C1 segment of cervical spinal cord (tissue), 14 donors: ENCODE measurements at regions not wholly inside any gene's neighbourhood (a gene's known extent, or its start where the extent isn't known, plus 50 kb on each side); places are given as distances from the start of the nearest gene placed in this dataset.
"Not testable (repeated sequence)": the region's sequence is repeated elsewhere in the genome, so short reads cannot be mapped to it uniquely, and the experiment has no call there.

Source experiments
- DNase-seq, 14 donors: peaks; one replicate each; lab custom pipeline; 2025; lab: John Stamatoyannopoulos, UW

- peak in 1 of 14 donors; percentile 6 for DNase-seq
Observed at GRCh38 chr14:23831596-23831995, 122.0 kb upstream of the DHRS4 start.

- no peak for DNase-seq
Observed at GRCh38 chr14:23861666-23862065, 91.9 kb upstream of the DHRS4 start.

GRCh38 chr14:23862513-23862912 lies 91.1 kb upstream of the DHRS4 start:
- no peak for DNase-seq

- no peak for DNase-seq
Observed at GRCh38 chr14:23863836-23864235, 89.7 kb upstream of the DHRS4 start.

DNA sequence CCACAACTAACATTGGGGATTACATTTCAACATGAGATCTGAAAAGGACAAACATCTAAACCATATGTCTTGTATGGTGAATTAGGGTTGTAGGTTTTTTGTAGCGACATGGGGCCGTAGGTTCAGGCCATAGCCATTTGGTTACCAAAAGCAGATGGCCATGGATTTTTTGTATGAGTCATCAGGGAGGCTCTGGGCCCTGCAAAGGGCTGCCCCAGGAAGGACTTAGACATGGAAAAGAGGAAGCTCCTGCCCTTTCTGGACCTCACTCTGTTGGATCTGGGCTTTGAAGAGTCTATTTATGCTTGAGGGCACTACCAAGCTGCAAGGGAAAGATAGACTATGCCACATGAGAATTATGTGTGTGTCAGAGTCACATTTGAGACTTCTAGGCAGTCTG lies 89.3 kb upstream of the DHRS4 start:
- no peak for DNase-seq

DNA sequence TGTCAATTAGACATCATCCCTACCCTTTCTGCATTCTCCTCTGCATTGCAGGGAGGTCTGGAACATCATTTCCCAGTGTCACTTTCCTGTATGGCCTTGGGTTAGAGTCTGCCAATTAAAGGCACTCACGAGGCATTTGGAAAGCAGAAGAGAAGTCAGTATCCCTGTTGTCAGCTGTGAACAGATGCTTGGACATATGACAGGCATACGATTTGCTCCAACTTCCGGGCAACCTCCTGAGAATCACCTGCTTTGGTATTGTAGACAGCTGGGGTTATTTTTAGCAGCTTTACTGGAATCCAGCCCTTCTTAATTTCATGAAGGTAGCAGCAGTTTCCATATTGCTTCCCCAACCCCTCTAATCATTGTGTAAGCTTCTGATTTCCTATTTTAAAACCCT lies 88.7 kb upstream of the DHRS4 start:
- DNase-seq: no peak

- no peak for DNase-seq
Observed at GRCh38 chr14:23865502-23865901, 88.1 kb upstream of the DHRS4 start.

GRCh38 chr14:23866269-23866668 lies 87.3 kb upstream of the DHRS4 start:
- DNase-seq: no peak

GRCh38 chr14:23869078-23869719 lies 84.4 kb upstream of the DHRS4 start:
- no peak for DNase-seq

GRCh38 chr14:23876160-23876750 lies 77.3 kb upstream of the DHRS4 start:
- DNase-seq: no peak

DNA sequence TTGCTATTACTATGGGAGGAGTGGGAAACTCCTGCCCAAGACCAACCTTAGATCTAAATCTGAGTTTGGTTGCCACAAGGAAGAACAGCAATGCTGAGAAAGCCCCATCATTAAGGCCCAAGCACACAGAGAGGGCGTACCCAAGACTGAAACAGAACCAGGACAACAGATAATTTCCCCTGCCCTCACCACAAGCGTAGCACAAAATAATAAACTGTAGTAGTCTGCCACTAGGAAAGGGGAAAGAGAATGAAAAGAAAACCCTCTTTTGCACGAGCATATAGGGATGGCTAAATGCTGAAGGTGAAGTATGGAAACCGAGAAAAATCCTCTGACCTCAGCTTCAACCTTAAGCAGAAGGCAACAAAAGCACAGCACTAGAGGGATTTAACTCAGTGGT lies 76.5 kb upstream of the DHRS4 start:
- no peak for DNase-seq

GRCh38 chr14:23877538-23878180 lies 75.9 kb upstream of the DHRS4 start:
- DNase-seq: no peak

GRCh38 chr14:23881282-23881681 lies 72.3 kb upstream of the DHRS4 start:
- no peak for DNase-seq

GRCh38 chr14:23883684-23884540 lies 69.7 kb upstream of the DHRS4 start:
- no peak for DNase-seq

GRCh38 chr14:23884541-23884904 lies 69.0 kb upstream of the DHRS4 start:
- DNase-seq: no peak

DNA sequence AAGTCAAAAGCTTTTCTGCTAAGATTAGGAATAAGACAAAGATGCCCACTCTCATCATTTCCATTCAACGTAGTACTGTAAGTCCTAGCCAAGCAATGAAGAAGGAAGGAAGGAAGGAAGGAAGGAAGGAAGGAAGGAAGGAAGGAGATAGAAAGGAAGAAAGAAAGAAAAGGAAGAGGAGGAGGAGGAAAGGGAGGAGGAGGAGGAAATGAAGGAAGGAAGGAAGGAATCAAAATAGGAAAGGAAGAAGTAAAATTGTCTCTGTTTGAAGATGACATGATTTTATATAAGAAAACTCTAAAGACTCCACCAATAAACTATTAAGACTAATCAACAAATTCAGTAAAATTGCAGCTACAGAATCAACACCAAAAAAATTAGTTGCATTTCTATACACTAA lies 66.0 kb upstream of the DHRS4 start:
- DNase-seq: no peak

DNA sequence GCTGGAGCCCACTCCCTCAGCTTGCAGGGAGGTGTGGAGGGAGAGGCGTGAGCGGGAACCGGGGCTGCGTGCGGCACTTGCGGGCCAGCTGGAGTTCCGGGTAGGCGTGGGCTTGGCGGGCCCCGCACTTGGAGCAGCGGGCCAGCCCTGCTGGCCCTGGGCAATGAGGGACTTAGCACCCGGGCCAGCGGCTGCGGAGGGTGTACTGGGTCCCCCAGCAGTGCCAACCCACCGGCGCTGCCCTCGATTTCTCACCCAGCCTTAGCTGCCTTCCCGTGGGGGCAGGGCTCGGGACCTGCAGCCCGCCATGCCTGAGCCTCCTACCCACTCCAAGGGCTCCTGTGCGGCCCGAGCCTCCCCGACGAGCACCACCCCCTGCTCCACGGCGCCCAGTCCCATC lies 61.9 kb upstream of the DHRS4 start:
- not testable (repeated sequence) for DNase-seq

DNA sequence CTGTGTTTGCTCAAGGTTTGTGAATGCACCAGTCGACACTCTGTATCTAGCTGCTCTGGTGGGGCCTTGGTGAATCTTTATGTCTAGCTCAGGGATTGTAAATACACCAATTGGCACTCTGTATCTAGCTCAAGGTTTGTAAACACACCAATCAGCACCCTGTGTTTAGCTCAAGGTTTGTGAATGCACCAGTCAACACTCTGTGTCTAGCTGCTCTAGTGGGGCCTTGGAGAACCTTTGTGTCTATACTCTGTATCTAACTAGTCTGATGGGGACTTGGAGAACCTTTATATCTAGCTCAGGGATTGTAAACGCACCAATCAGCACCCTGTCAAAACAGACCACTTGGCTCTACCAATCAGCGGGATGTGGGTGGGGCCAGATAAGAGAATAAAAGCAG lies 61.3 kb upstream of the DHRS4 start:
- DNase-seq: not testable (repeated sequence)

DNA sequence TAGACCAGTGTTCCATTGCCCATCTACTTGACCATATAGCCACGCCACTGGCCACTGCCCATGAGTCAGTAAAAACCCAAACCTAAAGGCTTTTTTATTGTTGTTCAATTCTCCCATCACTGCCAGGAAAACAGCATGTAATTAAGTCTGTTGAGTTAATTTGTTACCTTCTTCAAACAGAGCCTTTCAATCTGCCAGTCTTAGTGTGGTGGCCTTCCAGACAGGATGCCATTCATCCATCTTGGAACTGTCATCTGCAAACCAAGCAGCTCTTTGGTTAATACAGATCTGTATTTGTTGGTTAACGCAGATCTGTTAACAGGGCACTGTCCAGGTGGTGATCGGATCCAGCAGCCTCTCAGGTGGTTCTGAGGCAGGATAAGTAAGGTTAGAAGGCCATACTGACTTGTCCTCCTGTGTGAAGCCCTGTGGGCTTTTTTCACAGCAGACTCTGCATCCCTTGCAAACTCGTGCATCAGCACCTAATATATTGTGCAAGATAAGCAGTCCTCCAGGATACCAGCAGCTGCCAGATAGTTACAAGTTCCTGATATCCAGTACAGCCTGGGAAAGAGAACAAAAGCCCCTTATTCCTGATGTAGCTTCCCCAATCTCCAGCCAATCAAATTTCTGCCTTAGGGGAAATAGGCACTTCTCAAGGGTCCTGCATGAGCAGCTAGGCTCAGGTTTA lies 59.1 kb upstream of the DHRS4 start:
- no peak for DNase-seq

- DNase-seq: no peak
Observed at GRCh38 chr14:23895053-23895419, 58.5 kb upstream of the DHRS4 start.

GRCh38 chr14:23895480-23895879 lies 58.1 kb upstream of the DHRS4 start:
- DNase-seq: no peak

DNA sequence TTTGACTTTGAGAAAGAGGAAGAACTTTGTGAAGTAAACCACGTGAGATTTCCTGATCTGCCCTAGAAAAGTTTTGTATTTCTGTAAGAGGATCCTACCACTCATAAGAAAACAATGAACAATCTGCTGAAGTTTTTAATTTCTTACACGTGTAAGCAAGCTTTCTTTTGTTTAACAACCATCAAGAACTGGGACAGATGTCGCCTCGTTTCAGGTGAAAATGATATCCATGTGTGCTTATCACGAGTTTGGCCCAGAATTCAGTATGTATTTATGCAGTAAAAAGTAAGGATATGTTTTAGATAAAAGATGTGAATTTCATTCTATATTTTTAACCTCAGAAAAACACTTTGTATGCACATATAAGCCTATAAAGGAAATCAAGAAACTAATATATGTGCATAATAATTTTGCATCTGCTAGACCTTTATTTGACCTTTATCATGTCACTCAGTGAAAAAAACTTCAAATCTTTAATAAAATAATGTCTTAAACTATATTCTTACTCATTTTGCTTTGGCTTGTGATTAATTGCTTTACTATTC lies 56.9 kb upstream of the DHRS4 start:
- DNase-seq: no peak
